ENCODE measurements at regions not wholly inside any gene's neighbourhood (a gene's known extent, or its start where the extent isn't known, plus 50 kb on each side); places are given as distances from the start of the nearest gene placed in this dataset.

GRCh38 chr15:94761574-94761973 is 530.2 kb downstream of the MCTP2 start:
- DNase-seq (ENCODE audit: low read depth), result no peak

GRCh38 chr15:94769089-94769488 is 537.7 kb downstream of the MCTP2 start:
- no peak for DNase-seq (ENCODE audit: low read depth)

GRCh38 chr15:94770199-94770598 is 538.8 kb downstream of the MCTP2 start:
- no peak for DNase-seq (ENCODE audit: low read depth)

GRCh38 chr15:94777037-94777436 is 545.7 kb downstream of the MCTP2 start:
- no peak for DNase-seq (ENCODE audit: low read depth)

- DNase-seq (ENCODE audit: low read depth), result no peak
Measured at GRCh38 chr15:94778840-94779239, 547.5 kb downstream of the MCTP2 start.

GRCh38 chr15:94780166-94780565 is 548.8 kb downstream of the MCTP2 start:
- DNase-seq (ENCODE audit: low read depth), result no peak

- no peak for DNase-seq (ENCODE audit: low read depth)
Measured at GRCh38 chr15:94785091-94785490, 553.7 kb downstream of the MCTP2 start.

GRCh38 chr15:94791008-94791407 is 559.6 kb downstream of the MCTP2 start:
- DNase-seq (ENCODE audit: low read depth), result no peak

GRCh38 chr15:94791510-94791909 is 560.1 kb downstream of the MCTP2 start:
- DNase-seq (ENCODE audit: low read depth), result no peak

GRCh38 chr15:94792196-94792595 is 560.8 kb downstream of the MCTP2 start:
- no peak for DNase-seq (ENCODE audit: low read depth)

- no peak for DNase-seq (ENCODE audit: low read depth)
Measured at GRCh38 chr15:94793207-94793606, 561.8 kb downstream of the MCTP2 start.

- no peak for DNase-seq (ENCODE audit: low read depth)
Measured at GRCh38 chr15:94793641-94794040, 562.3 kb downstream of the MCTP2 start.

GRCh38 chr15:94804613-94805012 is 573.3 kb downstream of the MCTP2 start:
- DNase-seq (ENCODE audit: low read depth), result no peak

GRCh38 chr15:94815110-94815731 is 583.9 kb downstream of the MCTP2 start:
- DNase-seq (ENCODE audit: low read depth), result no peak

- no peak for DNase-seq (ENCODE audit: low read depth)
Measured at GRCh38 chr15:94815914-94816313, 584.6 kb downstream of the MCTP2 start.

GRCh38 chr15:94829887-94830884 is 598.8 kb downstream of the MCTP2 start:
- DNase-seq (ENCODE audit: low read depth), result no peak

- DNase-seq (ENCODE audit: low read depth), result no peak
Measured at GRCh38 chr15:94834000-94834399, 602.6 kb downstream of the MCTP2 start.

- no peak for DNase-seq (ENCODE audit: low read depth)
Measured at GRCh38 chr15:94834494-94834893, 603.1 kb downstream of the MCTP2 start.

- DNase-seq (ENCODE audit: low read depth), result no peak
Measured at GRCh38 chr15:94838281-94838680, 606.9 kb downstream of the MCTP2 start.

- DNase-seq (ENCODE audit: low read depth), result no peak
Measured at GRCh38 chr15:94840794-94841783, 609.7 kb downstream of the MCTP2 start.

GRCh38 chr15:94843060-94843459 is 611.7 kb downstream of the MCTP2 start:
- DNase-seq (ENCODE audit: low read depth), result no peak

- no peak for DNase-seq (ENCODE audit: low read depth)
Measured at GRCh38 chr15:94844198-94844537, 612.8 kb downstream of the MCTP2 start.
